NCI-H774 (cell line): ENCODE measurements at regions not wholly inside any gene's neighbourhood (a gene's known extent, or its start where the extent isn't known, plus 50 kb on each side); places are given as distances from the start of the nearest gene placed in this dataset.
"Not testable (repeated sequence)": the region's sequence is repeated elsewhere in the genome, so short reads cannot be mapped to it uniquely, and the experiment has no call there.

Experiments used
- DNase-seq: peaks from one replicate; lab custom pipeline; 2025; lab: John Stamatoyannopoulos, UW

- no peak for DNase-seq
Observed at GRCh38 chr3:132987396-132987795, 50.8 kb upstream of the TMEM108 start.

DNA sequence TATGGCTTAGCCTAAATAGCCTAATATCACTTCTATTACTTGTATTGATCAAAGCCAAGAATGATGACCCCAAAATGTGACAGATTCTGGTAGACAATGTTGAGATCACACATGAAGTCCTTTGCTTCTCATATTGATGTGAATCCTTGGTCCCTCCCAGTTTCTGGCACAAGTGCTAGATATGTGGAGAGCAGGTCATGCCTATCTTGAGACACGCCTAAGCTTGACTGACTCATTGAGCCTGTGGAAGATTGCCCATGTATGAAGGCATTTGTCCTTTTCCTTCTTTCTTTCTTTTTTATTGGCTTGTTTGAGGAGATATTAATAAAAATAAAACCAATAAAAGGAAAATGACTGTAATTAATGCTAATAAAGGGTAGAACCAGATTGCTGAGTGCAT, 54.0 kb upstream of the TMEM108 start:
- DNase-seq: no peak

DNA sequence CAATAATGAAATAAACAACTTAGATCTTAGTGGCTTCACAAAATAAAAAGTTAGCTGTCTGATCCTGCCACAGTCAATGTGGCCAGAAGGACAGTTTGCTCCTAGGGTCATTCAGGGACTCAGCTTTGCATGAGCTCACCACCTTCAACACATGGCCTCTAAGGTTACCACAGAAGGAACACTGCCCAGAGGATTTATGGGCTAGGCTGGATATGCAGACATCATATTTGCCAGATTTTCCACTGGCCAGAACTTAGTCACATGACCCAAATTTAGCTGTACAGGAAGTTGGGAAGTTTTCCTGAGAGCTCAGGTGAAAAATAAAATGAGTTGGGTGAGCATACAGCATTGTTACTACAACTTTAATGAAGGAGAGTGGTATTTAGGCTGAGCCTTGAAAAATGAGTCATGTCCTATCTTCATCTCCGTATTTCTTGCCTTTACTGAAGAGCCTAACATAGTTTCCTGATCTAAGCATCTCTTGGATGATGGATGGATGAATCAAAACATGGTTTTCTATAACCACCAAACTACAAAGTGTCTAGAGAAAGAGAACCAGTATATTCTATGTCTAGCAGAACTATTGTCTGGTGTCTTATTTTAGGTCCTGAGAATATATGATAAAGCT, 54.9 kb upstream of the TMEM108 start:
- no peak for DNase-seq

- no peak for DNase-seq
Observed at GRCh38 chr3:132981719-132982118, 56.5 kb upstream of the TMEM108 start.

DNA sequence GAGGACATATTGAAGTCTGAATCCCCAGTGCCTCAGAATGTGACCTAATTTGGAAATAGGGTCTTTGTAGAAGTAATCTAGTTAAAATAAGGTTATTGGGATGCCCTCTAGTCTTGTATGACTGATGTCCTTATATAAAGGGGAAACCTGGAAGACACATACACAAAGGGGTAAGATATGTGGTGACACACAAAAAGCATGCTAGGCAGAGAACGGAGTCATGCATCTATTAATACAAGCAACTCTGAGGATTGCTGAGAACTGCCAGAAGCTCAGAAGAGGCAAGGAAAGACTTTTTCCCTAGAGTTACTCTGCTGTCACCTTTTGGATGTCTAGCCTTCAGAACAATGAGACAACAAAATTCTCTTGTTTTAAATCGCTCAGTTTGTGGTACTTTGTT, 58.1 kb upstream of the TMEM108 start:
- DNase-seq: no peak

DNA sequence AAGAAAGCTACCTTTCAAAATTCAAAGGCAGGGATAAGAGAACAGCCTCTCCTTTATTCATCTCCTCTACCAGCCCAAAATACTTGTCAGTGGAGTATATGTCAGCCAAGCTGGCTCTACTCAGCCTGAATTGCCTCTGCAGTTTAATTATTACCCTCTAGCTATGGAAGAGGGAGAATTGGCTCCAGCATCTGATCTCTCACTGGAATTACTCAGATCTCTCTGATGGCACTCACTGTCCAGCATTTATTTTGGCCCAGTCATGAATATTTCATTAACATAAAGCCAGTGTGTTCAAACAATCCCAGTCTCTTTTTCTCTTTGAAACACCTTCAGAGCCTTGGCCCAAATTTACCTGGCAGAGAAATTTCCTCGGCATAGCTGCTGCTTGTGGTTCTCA, 58.6 kb upstream of the TMEM108 start:
- no peak for DNase-seq

DNA sequence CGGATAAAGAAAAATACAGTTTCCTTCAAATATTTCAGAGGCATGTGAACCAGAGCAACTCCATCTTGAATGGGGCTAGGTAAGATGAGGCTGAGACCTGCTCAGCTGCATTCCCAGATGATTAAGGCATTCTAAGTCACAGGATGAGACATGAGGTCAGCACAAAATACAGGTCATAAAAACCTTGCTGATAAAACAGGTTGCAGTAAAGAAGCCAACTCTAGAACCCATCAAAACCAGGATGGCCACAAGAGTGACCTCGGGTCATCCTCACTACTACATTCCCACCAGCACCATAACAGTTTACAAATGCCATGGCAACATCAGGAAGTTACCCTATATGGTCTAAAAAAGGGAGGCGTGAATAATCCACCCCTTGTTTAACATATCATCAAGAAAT, 59.2 kb upstream of the TMEM108 start:
- DNase-seq: not testable (repeated sequence)

DNA sequence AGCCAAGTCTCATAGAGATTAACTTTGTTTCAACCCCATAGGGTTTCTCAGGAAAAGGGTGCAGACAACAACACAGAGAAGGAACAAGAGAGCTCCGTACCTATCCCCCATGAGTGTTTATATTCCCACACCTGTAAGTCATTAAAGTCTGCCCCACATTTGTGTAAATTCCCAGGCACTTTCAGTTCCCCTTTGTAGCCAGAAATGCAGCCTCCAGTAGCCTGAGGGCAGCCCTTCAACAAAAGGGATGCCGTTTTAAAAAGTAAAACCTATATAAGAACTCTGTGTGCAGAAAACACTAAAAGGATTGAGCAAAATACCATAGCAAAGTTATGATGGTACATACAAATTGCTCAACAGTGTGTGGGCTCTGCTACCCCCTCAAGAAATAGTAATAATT, 59.7 kb upstream of the TMEM108 start:
- DNase-seq: no peak

DNA sequence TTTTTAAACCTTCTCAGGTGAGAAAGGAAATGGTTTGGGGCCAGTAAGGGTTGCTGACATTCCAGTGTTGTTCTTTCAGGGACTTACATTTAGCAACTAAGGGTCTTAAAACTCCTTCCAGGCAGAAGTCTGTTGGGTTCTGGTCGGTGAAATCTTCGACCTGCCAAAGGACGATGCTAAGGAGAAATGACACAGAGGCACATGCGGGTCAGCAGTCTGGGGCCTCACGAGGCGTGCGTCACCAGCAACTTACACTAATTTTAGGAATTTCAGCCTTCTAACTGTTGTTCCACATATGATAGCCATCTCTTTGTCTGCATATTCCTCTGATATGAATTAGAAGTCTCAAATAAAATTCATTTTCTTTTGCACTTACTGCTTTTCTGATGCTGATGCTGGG, 64.1 kb upstream of the TMEM108 start:
- DNase-seq: no peak

DNA sequence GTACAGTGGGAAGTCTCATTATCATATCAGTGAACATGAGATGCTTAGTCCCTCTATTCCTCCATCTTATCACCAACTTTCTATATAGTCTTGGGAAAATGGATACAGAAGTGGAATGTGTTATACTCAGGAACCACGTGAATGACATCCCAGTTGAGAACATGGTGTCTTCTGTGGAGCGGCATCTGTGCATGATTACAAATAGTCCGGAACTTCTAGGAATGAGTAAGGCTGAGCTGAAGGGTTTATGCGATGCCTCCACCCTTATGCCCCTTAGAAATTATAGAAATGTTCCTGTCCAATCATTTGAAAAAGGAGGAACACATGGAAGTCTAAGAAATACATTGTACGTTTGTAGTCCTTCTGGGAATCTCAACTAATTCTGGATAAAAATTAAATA, 64.8 kb upstream of the TMEM108 start:
- no peak for DNase-seq

GRCh38 chr3:132972333-132972732, 65.9 kb upstream of the TMEM108 start:
- DNase-seq: no peak

DNA sequence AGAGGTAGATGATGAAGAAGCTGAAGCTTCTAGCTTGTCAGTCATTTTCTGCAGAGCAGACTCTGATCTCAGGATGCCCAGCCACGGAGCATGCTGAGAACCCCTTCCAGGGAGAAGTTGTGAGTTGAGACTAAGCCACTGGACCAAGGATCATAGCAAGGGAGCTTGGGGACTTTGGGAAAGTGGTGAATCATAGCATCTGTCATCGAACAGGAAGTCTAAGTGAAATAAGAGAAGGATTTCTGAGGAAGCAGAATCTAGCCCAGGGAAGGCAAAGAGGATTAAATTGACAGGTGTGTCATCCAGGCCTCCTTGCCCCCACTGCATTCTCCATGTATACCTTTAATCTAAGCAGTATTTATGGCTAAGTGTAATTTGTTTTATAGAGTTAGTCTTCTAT, 71.8 kb upstream of the TMEM108 start:
- no peak for DNase-seq

DNA sequence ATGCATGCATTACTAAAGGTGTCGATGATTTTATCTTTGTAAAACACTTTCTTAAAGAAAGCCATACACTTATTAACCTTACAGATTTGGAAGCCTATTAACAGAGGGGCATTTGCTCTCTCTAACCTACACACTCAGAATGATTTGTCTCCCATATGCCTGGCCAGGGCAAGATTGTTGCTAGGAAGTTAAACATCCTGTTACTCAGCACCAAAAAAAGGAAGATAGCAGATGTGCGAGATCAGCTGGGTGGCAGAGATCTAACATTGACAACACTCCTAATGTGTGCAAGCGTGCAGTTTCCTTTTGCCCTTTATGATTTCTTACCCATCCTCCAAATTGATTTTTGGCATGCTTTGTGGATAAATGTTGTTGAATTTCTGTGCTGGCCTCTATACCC, 73.9 kb upstream of the TMEM108 start:
- DNase-seq: no peak

DNA sequence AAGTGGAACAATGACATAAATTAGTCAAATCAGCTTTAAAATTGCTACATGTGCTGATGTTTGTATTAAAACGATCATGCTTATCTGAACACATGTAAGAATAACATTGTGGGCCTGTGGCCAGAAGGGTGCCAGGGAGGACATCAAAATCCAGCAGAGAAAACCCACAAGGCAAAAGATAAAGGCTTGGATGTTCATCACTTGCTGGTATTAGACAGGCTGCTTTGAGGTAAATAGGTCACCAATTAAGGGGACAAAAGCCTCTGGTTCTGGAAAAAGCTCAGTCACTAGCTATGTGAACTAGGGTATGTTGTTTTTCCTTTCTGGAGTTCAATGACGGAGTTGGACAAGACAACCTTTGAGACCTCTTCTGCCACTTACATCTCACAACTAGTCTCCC, 74.4 kb upstream of the TMEM108 start:
- no peak for DNase-seq

- DNase-seq: no peak
Observed at GRCh38 chr3:132961991-132962390, 76.2 kb upstream of the TMEM108 start.

GRCh38 chr3:132953683-132954082, 84.5 kb upstream of the TMEM108 start:
- DNase-seq: no peak

DNA sequence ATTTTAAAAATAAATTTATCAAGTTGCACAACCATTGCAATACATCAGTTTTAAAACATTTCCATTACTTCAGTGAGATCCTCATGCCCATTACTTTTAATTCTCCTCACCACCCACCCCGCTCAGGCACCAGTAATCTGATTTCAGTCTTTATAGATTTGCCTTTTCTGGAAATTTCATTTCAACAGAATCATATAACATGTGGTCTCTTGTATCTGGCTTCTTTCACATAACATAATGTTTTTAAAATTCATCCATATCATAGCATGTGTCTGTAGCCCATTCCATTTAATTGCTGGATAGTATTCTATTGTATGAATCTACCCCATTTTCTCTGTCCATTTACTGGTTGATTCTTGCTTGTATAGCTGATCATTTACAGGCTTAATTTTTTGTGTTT, 110.3 kb upstream of the TMEM108 start:
- DNase-seq: no peak

DNA sequence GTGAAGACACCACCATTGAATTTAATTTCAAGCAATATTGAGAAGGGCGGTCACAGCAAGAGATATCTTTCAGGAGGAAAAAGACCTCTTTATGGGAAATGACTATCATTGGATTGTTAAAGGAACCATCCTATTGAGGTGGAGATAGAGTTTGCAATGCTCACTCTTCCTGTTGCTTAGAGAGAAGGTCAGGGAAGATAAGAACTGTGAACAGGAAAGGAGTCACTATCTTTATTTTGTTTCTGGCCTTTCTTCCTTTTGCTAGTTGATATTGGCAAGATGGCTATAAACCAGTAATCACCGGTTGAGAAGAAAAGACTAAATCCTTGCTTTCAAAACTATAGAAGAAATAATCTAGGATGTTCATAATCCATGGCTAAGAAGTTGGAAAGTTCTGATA, 112.1 kb upstream of the TMEM108 start:
- no peak for DNase-seq

- DNase-seq: no peak
Observed at GRCh38 chr3:132925256-132925930, 112.8 kb upstream of the TMEM108 start.

DNA sequence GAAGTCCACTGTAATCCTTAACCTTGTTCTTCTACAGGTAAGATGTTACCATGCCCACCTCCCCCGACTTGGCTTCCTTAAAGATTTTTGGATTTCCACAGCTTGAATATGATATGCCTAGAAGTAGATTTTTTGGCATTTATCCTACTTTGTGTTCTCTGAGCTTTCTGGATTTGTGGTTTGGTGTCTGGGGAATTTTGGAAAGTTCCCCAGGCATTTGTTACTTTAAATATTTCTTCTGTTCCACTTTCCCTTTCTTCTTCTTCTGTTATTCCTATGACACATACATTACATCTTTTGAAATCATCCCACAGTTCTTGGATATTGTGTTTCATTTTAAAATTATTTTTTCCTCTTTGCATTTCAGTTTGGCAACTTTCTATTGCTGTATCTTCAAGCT, 122.1 kb upstream of the TMEM108 start:
- DNase-seq: no peak

DNA sequence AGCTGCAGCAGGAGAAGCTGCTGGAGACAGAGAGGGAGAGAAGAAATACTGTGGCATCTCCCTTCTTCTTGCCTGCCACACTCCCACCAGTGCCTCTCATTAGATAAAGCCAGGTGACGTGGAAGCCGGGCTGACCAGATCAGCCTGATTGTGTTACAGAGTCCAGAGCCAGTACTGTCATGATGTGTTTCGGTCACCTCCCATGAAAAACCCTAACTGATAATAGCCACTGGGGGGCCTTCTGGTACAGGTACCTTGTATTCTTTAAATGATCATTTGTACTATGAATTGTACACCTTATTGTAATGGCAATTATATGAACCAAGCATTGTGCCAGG, 125.8 kb upstream of the TMEM108 start:
- DNase-seq: no peak

DNA sequence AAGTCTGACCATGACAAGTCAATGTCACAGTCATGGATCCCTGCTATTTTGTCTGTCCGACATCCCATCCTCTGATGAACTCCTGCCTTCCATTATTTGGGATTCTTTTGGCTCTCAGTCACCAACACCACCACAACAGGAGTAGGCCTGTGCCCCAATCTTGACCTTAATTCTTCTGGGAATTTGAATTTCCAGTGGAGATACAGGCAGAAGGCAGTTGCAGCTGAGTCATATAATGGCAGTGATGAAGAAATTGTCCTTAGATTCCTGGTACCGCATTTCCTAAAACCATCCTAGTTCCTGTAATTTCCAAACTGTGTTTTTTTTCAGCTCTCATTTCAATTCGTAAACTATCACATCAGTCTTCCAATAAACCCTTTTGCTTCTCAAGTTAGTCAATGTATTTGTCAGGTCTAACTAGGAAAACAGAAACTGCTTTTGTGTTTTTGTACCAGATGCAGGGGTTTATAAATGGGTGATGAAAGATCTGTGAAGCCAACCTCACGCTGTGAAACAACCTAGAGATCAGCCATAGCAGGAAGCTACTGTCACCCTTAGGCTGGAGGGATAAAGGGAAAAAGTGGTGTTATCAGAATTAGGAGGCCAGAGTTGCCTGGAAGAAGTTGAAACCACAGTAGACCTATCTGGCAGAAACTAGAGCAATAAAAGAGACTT, 126.3 kb upstream of the TMEM108 start:
- no peak for DNase-seq

- DNase-seq: no peak
Observed at GRCh38 chr3:132907293-132907692, 130.9 kb upstream of the TMEM108 start.

DNA sequence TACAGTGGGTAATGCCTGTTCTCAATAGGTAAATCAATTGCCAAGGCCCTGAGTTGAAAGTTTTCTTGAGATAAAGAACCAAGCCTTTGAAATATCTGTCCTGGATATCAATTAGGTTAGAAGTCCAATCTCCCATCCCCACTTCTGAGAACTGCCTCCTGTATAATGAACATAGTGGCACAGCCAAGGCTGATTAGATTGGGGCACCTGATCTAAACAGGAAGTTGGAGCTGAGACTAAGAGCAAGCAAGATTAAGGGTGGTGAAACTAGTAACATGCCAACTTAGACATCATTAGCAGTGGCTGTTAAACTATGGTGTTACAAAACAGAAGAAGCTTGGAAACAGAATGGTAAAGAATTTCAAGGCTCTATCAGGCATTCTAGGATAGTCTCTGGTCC, 137.7 kb upstream of the TMEM108 start:
- no peak for DNase-seq
